ENCODE measurements at regions not wholly inside any gene's neighbourhood (a gene's known extent, or its start where the extent isn't known, plus 50 kb on each side); places are given as distances from the start of the nearest gene placed in this dataset.

- no peak overlapping the region for H4K5ac ChIP-seq (ENCODE audit: insufficient read length, low read depth, low read length)
- H3K27ac ChIP-seq (ENCODE audit: low read depth, low read length): no peak overlapping the region
- no peaks in the 10 kb centered on the region for H4K20me1 ChIP-seq (replicated peaks in 1 of 2; ENCODE audit: control insufficient read depth in 1 of 2, insufficient read depth in 2 of 2, low read length in 2 of 2)
- H3K36me3 ChIP-seq (ENCODE audit: control insufficient read depth in 2 of 4, insufficient read depth in 4 of 4, low read length in 3 of 4): no peaks in the 10 kb centered on the region
- no peak overlapping the region for H4K91ac ChIP-seq (replicated peaks; ENCODE audit: insufficient read length, low read length)
- no peaks in the 10 kb centered on the region for H3K27me3 ChIP-seq (replicated peaks in 1 of 4; ENCODE audit: control insufficient read depth in 3 of 4, extremely low read depth in 1 of 4, insufficient read depth in 3 of 4, low read length in 3 of 4)
- H3K18ac ChIP-seq (ENCODE audit: extremely low read depth, low read length): no peak overlapping the region
- no peaks in the 10 kb centered on the region for H3K79me2 ChIP-seq (ENCODE audit: control insufficient read depth in 1 of 2, insufficient read depth in 2 of 2, low read length in 2 of 2)
- H3K23me2 ChIP-seq (ENCODE audit: low read depth, low read length): no peaks in the 10 kb centered on the region
- no peak overlapping the region for H3K14ac ChIP-seq (ENCODE audit: insufficient read length)
- no peaks in the 10 kb centered on the region for H3K79me1 ChIP-seq (ENCODE audit: low read depth, low read length)
- H3K9ac ChIP-seq (replicated peaks in 1 of 4; ENCODE audit: extremely low read depth in 1 of 4, low read depth in 3 of 4, low read length in 3 of 4): no peak overlapping the region
- no peak overlapping the region for H2BK5ac ChIP-seq (ENCODE audit: low read depth, low read length)
- no peaks in the 10 kb centered on the region for H3K4me1 ChIP-seq (replicated peaks in 1 of 4; ENCODE audit: control insufficient read depth in 3 of 4, insufficient read depth in 4 of 4, low read length in 3 of 4)
- H4K8ac ChIP-seq (ENCODE audit: extremely low read depth, insufficient read depth, low read length): no peak overlapping the region
- 89% methylated on average over 1 of the region's 1 CpG; no CpG with 5 or more reads in 1 of the 2 experiments for WGBS, 2 experiments (ENCODE audit: extremely low coverage in 1 of 2, insufficient coverage in 1 of 2, insufficient read length in 1 of 2, insufficient replicate concordance in 2 of 2, low coverage in 1 of 2, low lambda C conversion rate in 2 of 2, missing lambda C conversion rate in 1 of 2)
- H2BK120ac ChIP-seq (replicated peaks; ENCODE audit: low read depth, low read length): no peak overlapping the region
- no peak overlapping the region for H2BK15ac ChIP-seq (ENCODE audit: low read length)
- no peak overlapping the region for H3K23ac ChIP-seq (ENCODE audit: insufficient read length)
- no peak overlapping the region for H3K4me2 ChIP-seq (ENCODE audit: insufficient read depth in 1 of 2, low read depth in 2 of 2, low read length in 2 of 2)
- POLR2A ChIA-PET (ENCODE audit: partially characterized antibody): no interaction called here
- FAIRE-seq (no peak), DNase-seq (ENCODE audit: low read depth in 1 of 2, low spot score in 2 of 2) (no peak)
- no peak overlapping the region for H2AFZ ChIP-seq (ENCODE audit: low read length)
- H2BK20ac ChIP-seq (ENCODE audit: low read length): no peak overlapping the region
- CTCF ChIA-PET (ENCODE audit: partially characterized antibody): interaction anchor here (2.6 kb wide), 1 partner anchor 18 kb away, joined by 7 read pairs; no protein-coding TSS in a partner anchor
- H3K56ac ChIP-seq (replicated peaks; ENCODE audit: insufficient read length, low read depth, low read length): no peak overlapping the region
- no peak overlapping the region for H2BK12ac ChIP-seq (ENCODE audit: low read depth, low read length)
- no peak overlapping the region for H3K4ac ChIP-seq (replicated peaks; ENCODE audit: insufficient read length, low read depth, low read length)
- H2AK5ac ChIP-seq (ENCODE audit: low read depth, low read length): no peak overlapping the region
- H3K4me3 ChIP-seq (ENCODE audit: extremely low read depth in 1 of 4, insufficient read depth in 2 of 4, low read depth in 3 of 4, low read length in 4 of 4): no peak overlapping the region
- H3K9me3 ChIP-seq (ENCODE audit: insufficient read depth in 2 of 2, low read depth in 1 of 2, low read length in 1 of 2): no peaks in the 10 kb centered on the region
- TF ChIP-seq SP1 (IDR thresholded peaks at IDR 0.05; ENCODE audit: low read depth, low read length) (no peak), E2F6 (IDR thresholded peaks at IDR 0.05) (no peak), KDM4A (IDR thresholded peaks at IDR 0.05; ENCODE audit: low read depth, low read length, severe bottlenecking) (no peak), ATF2 (IDR thresholded peaks at IDR 0.05; ENCODE audit: low read length) (no peak), NRF1 (IDR thresholded peaks at IDR 0.05; ENCODE audit: low read depth, low read length) (no peak), CHD2 (IDR thresholded peaks at IDR 0.05; ENCODE audit: low read length) (no peak), YY1 (IDR thresholded peaks at IDR 0.05; ENCODE audit: low read depth, low read length) (no peak), TAF1 (IDR thresholded peaks at IDR 0.05; ENCODE audit: low read depth, low read length) (no peak), BACH1 (IDR thresholded peaks at IDR 0.05; ENCODE audit: low read length) (no peak), MAX (IDR thresholded peaks at IDR 0.05) (no peak), EZH2 (IDR thresholded peaks at IDR 0.05; ENCODE audit: low read depth, low read length, severe bottlenecking) (no peak), CEBPB (IDR thresholded peaks at IDR 0.05; ENCODE audit: low read depth, low read length) (no peak), GTF2F1 (IDR thresholded peaks at IDR 0.05; ENCODE audit: borderline replicate concordance, low read depth, low read length) (no peak), BCL11A (IDR thresholded peaks at IDR 0.05; ENCODE audit: low read depth in 2 of 2, low read length in 2 of 2) (no peak)
Measured at GRCh38 chr20:12225898-12226297, 308.2 kb downstream of the BTBD3 start.

Data from H1 (cell line).